Tibial nerve (tissue), 4 donors: ENCODE measurements at regions not wholly inside any gene's neighbourhood (a gene's known extent, or its start where the extent isn't known, plus 50 kb on each side); places are given as distances from the start of the nearest gene placed in this dataset.

ENCODE experiments used
- DNase-seq, 2 donors: peaks; one replicate each; pipeline ENCODE4 v3.0.0-alpha.2; 2019; ENCODE audit warnings: low spot score in 2 of 2
- H3K27ac ChIP-seq, 4 donors: fragments of 200-600 bp; sonication (generic) in 3 of 4; one replicate each; pipeline ENCODE4 v1.5.1; 2017 to 2019; ENCODE audit warnings: mild to moderate bottlenecking in 1 of 4
- H3K27me3 ChIP-seq, 2 donors: fragments of 200-600 bp; sonication (generic) in 1 of 2; one replicate each; pipeline versions ENCODE4 v1.5.1 to v1.6.0; 2017 to 2019
- H3K36me3 ChIP-seq, 3 donors: fragments of 200-600 bp; sonication (generic); one replicate each; pipeline ENCODE4 v1.5.1; 2018 to 2019
- H3K4me1 ChIP-seq, 4 donors: fragments of 200-600 bp; sonication (generic) in 3 of 4; one replicate each; pipeline ENCODE4 v1.5.1; 2017 to 2019
- H3K4me3 ChIP-seq, 4 donors: fragments of 200-600 bp; sonication (generic) in 3 of 4; one replicate each; pipeline ENCODE4 v1.5.1; 2017 to 2019; ENCODE audit warnings: mild to moderate bottlenecking in 1 of 4, moderate library complexity in 1 of 4
- H3K9me3 ChIP-seq, 4 donors: fragments of 200-600 bp; sonication (generic) in 3 of 4; one replicate each; pipeline ENCODE4 v1.5.1; 2017 to 2019
- CTCF ChIP-seq, 5 experiments: fragments of 200-600 bp in 3 of 5; fragments of 450-650 bp in 2 of 5; sonication (generic) in 3 of 5; IDR thresholded peaks; one replicate each; pipeline ENCODE4 v1.5.1; 2016 to 2019; ENCODE audit warnings: antibody characterized with exemption in 5 of 5, mild to moderate bottlenecking in 3 of 5, moderate library complexity in 2 of 5
- EP300 ChIP-seq, 2 donors: sonication (generic); formaldehyde crosslinking; IDR thresholded peaks; one replicate each; pipeline ENCODE4 v1.6.1; 2017; ENCODE audit warnings: antibody characterized with exemption in 2 of 2, mild to moderate bottlenecking in 1 of 2
- POLR2A ChIP-seq, 2 donors: fragments of 450-650 bp; IDR thresholded peaks; one replicate each; pipeline ENCODE4 v1.6.1; 2017; ENCODE audit warnings: antibody characterized with exemption in 2 of 2, mild to moderate bottlenecking in 2 of 2, moderate library complexity in 2 of 2
- WGBS, 2 donors: methylation state at CpG; one replicate each; pipeline ENCODE4 v1.1.5; 2018; 5-methylcytosine and 5-hydroxymethylcytosine counted together

- H3K9me3 ChIP-seq: peaks cover 0 to 27% (median 0%) of the 10 kb centered on the region in 4 donors
- H3K4me3 ChIP-seq: no peak overlapping the region
- H3K4me1 ChIP-seq: no peaks in the 10 kb centered on the region
- no peak for DNase-seq
- H3K36me3 ChIP-seq: no peaks in the 10 kb centered on the region
- H3K27ac ChIP-seq: no peak overlapping the region
- TF ChIP-seq POLR2A (IDR thresholded peaks at IDR 0.05) (no peak), CTCF (IDR thresholded peaks at IDR 0.05) (no peak), EP300 (IDR thresholded peaks at IDR 0.05) (no peak)
- no peaks in the 10 kb centered on the region for H3K27me3 ChIP-seq
- WGBS, 2 donors: 79 to 82% methylated on average over 5 of the region's 5 CpGs
Measured at GRCh38 chr12:118512669-118513068, 136.3 kb downstream of the SUDS3 start.

GRCh38 chr12:118513611-118514010 is 137.3 kb downstream of the SUDS3 start:
- no peak for DNase-seq
- 66 to 80% methylated on average over 4 of the region's 4 CpGs for WGBS, 2 donors
- Histone ChIP-seq H3K27me3 (no peaks in the 10 kb centered on the region), H3K4me3 (no peak overlapping the region), H3K36me3 (no peaks in the 10 kb centered on the region), H3K27ac (no peak overlapping the region), H3K9me3 (peaks cover 0 to 27% (median 0%) of the 10 kb centered on the region in 4 donors), H3K4me1 (no peaks in the 10 kb centered on the region)
- no peak for TF ChIP-seq POLR2A (IDR thresholded peaks at IDR 0.05)
- no peak for TF ChIP-seq EP300 (IDR thresholded peaks at IDR 0.05)
- TF ChIP-seq CTCF (IDR thresholded peaks at IDR 0.05): no peak

GRCh38 chr12:118514297-118514696 is 137.9 kb downstream of the SUDS3 start:
- DNase-seq: no peak
- Histone ChIP-seq H3K9me3 (peaks cover 0 to 27% (median 0%) of the 10 kb centered on the region in 4 donors), H3K36me3 (no peaks in the 10 kb centered on the region), H3K27me3 (no peaks in the 10 kb centered on the region), H3K27ac (no peak overlapping the region), H3K4me3 (no peak overlapping the region), H3K4me1 (no peaks in the 10 kb centered on the region)
- TF ChIP-seq CTCF (IDR thresholded peaks at IDR 0.05): no peak
- TF ChIP-seq EP300 (IDR thresholded peaks at IDR 0.05): no peak
- no peak for TF ChIP-seq POLR2A (IDR thresholded peaks at IDR 0.05)
- 90 to 95% methylated on average over 3 of the region's 3 CpGs for WGBS, 2 donors

GRCh38 chr12:118520214-118521035 is 144.1 kb downstream of the SUDS3 start:
- Histone ChIP-seq H3K4me1 (no peaks in the 10 kb centered on the region), H3K9me3 (peaks cover 0 to 4% (median 0%) of the 10 kb centered on the region in 4 donors), H3K27me3 (no peaks in the 10 kb centered on the region), H3K36me3 (no peaks in the 10 kb centered on the region), H3K4me3 (no peak overlapping the region), H3K27ac (no peak overlapping the region)
- DNase-seq: no peak
- no peak for TF ChIP-seq EP300 (IDR thresholded peaks at IDR 0.05)
- no peak for TF ChIP-seq CTCF (IDR thresholded peaks at IDR 0.05)
- TF ChIP-seq POLR2A (IDR thresholded peaks at IDR 0.05): no peak
- WGBS, 2 donors: 81 to 87% methylated on average over 10 of the region's 10 CpGs

GRCh38 chr12:118521036-118521370 is 144.6 kb downstream of the SUDS3 start:
- no peak overlapping the region for H3K27ac ChIP-seq
- no peak for DNase-seq
- TF ChIP-seq EP300 (IDR thresholded peaks at IDR 0.05) (no peak), POLR2A (IDR thresholded peaks at IDR 0.05) (no peak)
- peaks cover 0 to 4% (median 0%) of the 10 kb centered on the region in 4 donors for H3K9me3 ChIP-seq
- H3K27me3 ChIP-seq: no peaks in the 10 kb centered on the region
- no peaks in the 10 kb centered on the region for H3K36me3 ChIP-seq
- 27 to 30% methylated on average over 2 of the region's 2 CpGs for WGBS, 2 donors
- no peak overlapping the region for H3K4me3 ChIP-seq
- H3K4me1 ChIP-seq: no peaks in the 10 kb centered on the region
